ENCODE measurements at regions not wholly inside any gene's neighbourhood (a gene's known extent, or its start where the extent isn't known, plus 50 kb on each side); places are given as distances from the start of the nearest gene placed in this dataset.

GRCh38 chr20:22808628-22809027 lies 224.3 kb upstream of the FOXA2 start:
- Histone ChIP-seq H3K9me3 (ENCODE audit: control extremely low read depth in 1 of 3, control insufficient read depth in 2 of 3, insufficient read depth in 1 of 3, low read length in 2 of 3) (peaks cover 0 to 5% (median 0%) of the 10 kb centered on the region in 3 donors), H3K4me2 (replicated peaks; ENCODE audit: low read depth, low read length, poor library complexity, severe bottlenecking) (no peak overlapping the region), H3K9ac (ENCODE audit: low read length) (no peak overlapping the region), H3K36me3 (replicated peaks in 1 of 2; ENCODE audit: control extremely low read depth in 1 of 2, control insufficient read depth in 1 of 2, extremely low read depth in 1 of 2, insufficient read depth in 2 of 2, low read length in 1 of 2) (no peaks in the 10 kb centered on the region), H3K4me3 (ENCODE audit: control extremely low read depth in 1 of 5, extremely low read depth in 1 of 5, insufficient read depth in 1 of 5, low read depth in 2 of 5, low read length in 4 of 5) (no peak overlapping the region), H3K27me3 (replicated peaks in 1 of 4; ENCODE audit: control extremely low read depth in 1 of 4, control insufficient read depth in 3 of 4, insufficient read depth in 4 of 4, low read length in 3 of 4) (no peaks in the 10 kb centered on the region), H4K20me1 (ENCODE audit: control insufficient read depth, insufficient read depth, low read length, poor library complexity, severe bottlenecking) (no peaks in the 10 kb centered on the region), H2AFZ (ENCODE audit: insufficient read depth, low read depth, low read length, poor library complexity, severe bottlenecking) (no peak overlapping the region), H3K79me2 (ENCODE audit: control insufficient read depth, insufficient read depth, low read length) (no peaks in the 10 kb centered on the region), H3K4me1 (ENCODE audit: control insufficient read depth in 2 of 2, insufficient read depth in 2 of 2, low read length in 2 of 2) (no peaks in the 10 kb centered on the region), H3K27ac (ENCODE audit: low read length in 2 of 2) (no peak overlapping the region)
- no peak overlapping the region for H3K4me3 Mint-ChIP-seq
- intact Hi-C loops (cut with micrococcal nuclease) = no loop called here
- H3K27me3 Mint-ChIP-seq = no peaks in the 10 kb centered on the region
- ChIA-PET POLR2A (no interaction called here), CTCF (no interaction called here)
- TF ChIP-seq CTCF (IDR thresholded peaks at IDR 0.05) (no peak), EZH2 (IDR thresholded peaks at IDR 0.05; ENCODE audit: borderline replicate concordance, insufficient read depth, low read depth, low read length, poor library complexity, severe bottlenecking) (no peak)
- H3K4me1 Mint-ChIP-seq = no peaks in the 10 kb centered on the region
- 88% methylated on average over 1 of the region's 2 CpGs for WGBS (ENCODE audit: insufficient coverage)
- ATAC-seq (ENCODE audit: low read depth) (no peak), DNase-seq (no peak)
- H3K9me3 Mint-ChIP-seq (ENCODE audit: insufficient read depth) = no peaks in the 10 kb centered on the region
- H3K27ac Mint-ChIP-seq = no peak overlapping the region

- intact Hi-C loops (cut with micrococcal nuclease) = no loop called here
- POLR2A ChIA-PET = no interaction called here
- no peaks in the 10 kb centered on the region for H3K4me1 ChIP-seq (ENCODE audit: control insufficient read depth in 2 of 2, insufficient read depth in 2 of 2, low read length in 2 of 2)
- no peaks in the 10 kb centered on the region for H3K27me3 ChIP-seq (replicated peaks in 1 of 4; ENCODE audit: control extremely low read depth in 1 of 4, control insufficient read depth in 3 of 4, insufficient read depth in 4 of 4, low read length in 3 of 4)
- H3K9me3 ChIP-seq (ENCODE audit: control extremely low read depth in 1 of 3, control insufficient read depth in 2 of 3, insufficient read depth in 1 of 3, low read length in 2 of 3) = peaks cover 0 to 3% (median 0%) of the 10 kb centered on the region in 3 donors
- no peak overlapping the region for H3K4me3 ChIP-seq (ENCODE audit: control extremely low read depth in 1 of 5, extremely low read depth in 1 of 5, insufficient read depth in 1 of 5, low read depth in 2 of 5, low read length in 4 of 5)
- TF ChIP-seq EZH2 (IDR thresholded peaks at IDR 0.05; ENCODE audit: borderline replicate concordance, insufficient read depth, low read depth, low read length, poor library complexity, severe bottlenecking) (no peak), CTCF (IDR thresholded peaks at IDR 0.05) (no peak)
- no peaks in the 10 kb centered on the region for H3K79me2 ChIP-seq (ENCODE audit: control insufficient read depth, insufficient read depth, low read length)
- 87% methylated on average over 7 of the region's 7 CpGs for WGBS (ENCODE audit: insufficient coverage)
- H3K36me3 ChIP-seq (replicated peaks in 1 of 2; ENCODE audit: control extremely low read depth in 1 of 2, control insufficient read depth in 1 of 2, extremely low read depth in 1 of 2, insufficient read depth in 2 of 2, low read length in 1 of 2) = no peaks in the 10 kb centered on the region
- H3K9ac ChIP-seq (ENCODE audit: low read length) = no peak overlapping the region
- no peak overlapping the region for H3K4me2 ChIP-seq (replicated peaks; ENCODE audit: low read depth, low read length, poor library complexity, severe bottlenecking)
- H2AFZ ChIP-seq (ENCODE audit: insufficient read depth, low read depth, low read length, poor library complexity, severe bottlenecking) = no peak overlapping the region
- CTCF ChIA-PET = no interaction called here
- Mint-ChIP-seq H3K4me1 (no peaks in the 10 kb centered on the region), H3K4me3 (no peak overlapping the region), H3K27ac (no peak overlapping the region), H3K27me3 (no peaks in the 10 kb centered on the region), H3K9me3 (ENCODE audit: insufficient read depth) (no peaks in the 10 kb centered on the region)
- H3K27ac ChIP-seq (ENCODE audit: low read length in 2 of 2) = no peak overlapping the region
- DNase-seq (no peak), ATAC-seq (ENCODE audit: low read depth) (no peak)
- no peaks in the 10 kb centered on the region for H4K20me1 ChIP-seq (ENCODE audit: control insufficient read depth, insufficient read depth, low read length, poor library complexity, severe bottlenecking)
These were observed 225.1 kb upstream of the SSTR4 start for GRCh38 chr20:22810030-22810429.
